Umbilical cord (tissue), 1 donor: ENCODE measurements at regions not wholly inside any gene's neighbourhood (a gene's known extent, or its start where the extent isn't known, plus 50 kb on each side); places are given as distances from the start of the nearest gene placed in this dataset.
"Not testable (repeated sequence)": the region's sequence is repeated elsewhere in the genome, so short reads cannot be mapped to it uniquely, and the experiment has no call there.

ENCODE experiments used
- DNase-seq: peaks from one replicate; pipeline ENCODE4 v3.0.0-alpha.2; 2015; ENCODE audit warnings: low spot score

DNA sequence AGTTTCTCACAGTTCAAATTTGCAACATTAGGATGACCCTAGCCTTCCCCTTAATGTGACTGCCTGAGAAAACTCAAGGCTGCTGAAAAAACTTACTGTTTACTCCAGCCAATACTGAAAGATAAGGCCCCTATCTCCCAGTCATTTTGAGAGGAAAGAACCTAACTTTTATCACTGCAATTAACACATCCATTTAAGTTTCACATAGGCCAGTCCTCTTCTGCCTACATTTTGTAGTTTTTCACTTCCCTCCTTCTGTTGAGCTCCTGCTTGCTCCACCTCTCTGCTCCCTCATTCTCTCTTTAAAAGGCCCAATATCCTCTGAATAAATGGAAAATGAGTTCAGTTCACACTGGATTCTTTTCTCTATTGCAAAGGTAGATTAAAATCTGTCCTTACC lies 1996.2 kb upstream of the FLRT2 start:
- DNase-seq, result no peak

DNA sequence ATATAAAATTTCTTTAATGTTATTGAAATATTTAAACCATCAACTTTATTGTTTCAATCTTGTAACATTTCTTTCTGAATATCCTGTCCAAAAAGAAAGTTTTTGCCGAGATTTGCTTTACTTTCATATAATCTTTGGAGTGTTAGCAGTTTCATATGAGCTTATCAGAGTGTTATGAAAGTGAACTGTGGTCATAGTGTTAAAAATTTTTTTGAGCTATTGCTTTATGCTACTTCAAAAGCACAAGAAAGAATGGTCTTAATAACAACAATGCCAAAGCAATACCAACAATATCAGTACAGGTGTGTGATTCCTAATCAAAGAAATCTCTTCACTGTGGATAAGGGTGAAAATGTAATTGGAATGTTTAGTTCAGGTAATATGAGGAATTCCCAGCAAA lies 1994.9 kb upstream of the FLRT2 start:
- no peak for DNase-seq

DNA sequence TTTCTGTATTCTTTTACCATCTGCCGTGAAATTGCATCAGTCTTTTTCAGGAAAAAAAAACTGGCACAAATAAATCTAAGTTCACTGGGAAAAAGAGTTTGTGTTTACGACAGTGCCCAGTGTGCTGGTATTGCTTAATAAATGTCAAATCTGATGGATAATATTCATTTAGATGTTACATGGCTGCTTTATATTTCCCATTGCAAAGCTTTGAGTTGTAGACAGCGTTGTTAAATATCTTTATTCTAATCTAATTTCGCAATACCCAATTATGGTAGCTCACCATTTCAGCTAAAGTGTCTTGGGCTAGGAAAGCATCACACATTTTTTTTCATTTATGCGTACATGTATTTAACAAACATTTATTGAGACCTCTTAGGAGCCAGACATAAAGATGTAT lies 1994.5 kb upstream of the FLRT2 start:
- no peak for DNase-seq

DNA sequence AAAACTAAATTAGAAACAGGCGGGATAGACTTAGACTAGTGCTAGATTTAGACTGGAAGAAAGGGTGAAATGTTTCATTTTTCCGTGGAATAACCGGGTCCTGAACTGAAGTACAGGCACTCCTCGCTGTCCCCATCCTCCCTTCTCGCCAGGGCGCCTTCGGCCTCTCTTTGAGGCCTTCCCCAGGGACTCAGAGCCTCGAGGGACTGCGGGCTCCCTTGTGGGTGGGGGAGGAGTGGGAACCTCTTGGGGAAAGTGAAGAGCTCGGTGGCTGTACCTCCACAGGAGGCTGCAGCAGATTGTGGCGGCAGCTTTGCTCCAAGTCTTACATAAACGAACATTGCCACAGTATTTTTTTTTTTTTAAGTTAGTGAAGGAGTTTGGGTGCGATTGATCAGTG lies 1988.8 kb upstream of the FLRT2 start:
- DNase-seq, result no peak

DNA sequence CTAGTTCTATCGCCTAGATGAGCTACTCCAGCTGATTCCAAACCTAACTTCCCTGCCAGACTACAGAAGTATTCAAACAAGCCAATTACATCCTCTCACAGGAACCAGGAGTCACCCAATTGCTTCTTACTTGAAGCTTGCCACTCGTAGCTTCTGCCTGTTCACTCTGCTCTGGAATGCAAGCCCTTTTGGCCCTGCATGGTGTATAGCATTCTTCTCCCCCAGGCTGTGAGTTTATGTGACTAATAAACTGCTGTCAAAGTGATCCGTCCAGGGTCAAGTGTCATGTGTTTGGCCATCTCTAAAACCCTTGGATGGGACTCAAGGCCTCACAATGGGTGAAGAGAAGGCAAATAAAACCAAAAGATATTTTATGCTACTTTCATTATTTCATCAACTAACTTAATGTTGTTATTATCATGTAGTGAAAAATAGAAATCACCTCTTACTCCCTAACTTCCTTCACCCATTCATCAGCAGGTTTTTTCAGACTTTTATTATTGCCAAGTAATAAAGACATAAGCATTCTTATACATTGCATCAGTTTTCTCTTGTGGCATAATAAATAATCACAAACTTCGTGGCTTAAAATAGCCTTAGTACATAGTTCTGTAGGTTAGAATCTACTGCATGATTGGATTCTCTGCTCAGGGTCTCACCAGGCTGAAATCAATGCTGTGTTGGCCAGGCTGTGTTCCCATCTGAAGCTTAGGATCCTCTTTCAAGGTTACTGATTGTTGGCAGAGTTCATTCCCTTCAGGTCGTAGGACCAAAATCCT lies 1981.7 kb upstream of the FLRT2 start:
- no peak for DNase-seq

DNA sequence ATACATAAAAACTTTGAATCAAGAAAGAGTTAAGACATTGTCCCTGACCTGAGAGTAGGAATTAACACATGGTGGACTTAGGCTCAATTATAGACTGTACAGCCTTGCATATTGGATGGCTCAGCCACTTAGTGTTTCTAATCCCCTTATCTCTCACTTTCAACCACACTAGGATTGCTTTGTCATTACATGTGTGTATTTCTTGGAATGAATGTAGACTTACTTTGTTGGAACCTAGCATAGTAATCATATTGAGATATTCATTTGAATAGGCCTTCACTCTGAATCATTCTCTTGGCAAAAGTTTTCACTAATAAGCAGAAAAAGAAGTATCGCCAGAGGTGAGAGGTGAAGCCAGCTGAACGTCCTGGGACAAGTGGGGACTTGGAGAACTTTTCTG lies 1973.9 kb upstream of the FLRT2 start:
- DNase-seq, result no peak

DNA sequence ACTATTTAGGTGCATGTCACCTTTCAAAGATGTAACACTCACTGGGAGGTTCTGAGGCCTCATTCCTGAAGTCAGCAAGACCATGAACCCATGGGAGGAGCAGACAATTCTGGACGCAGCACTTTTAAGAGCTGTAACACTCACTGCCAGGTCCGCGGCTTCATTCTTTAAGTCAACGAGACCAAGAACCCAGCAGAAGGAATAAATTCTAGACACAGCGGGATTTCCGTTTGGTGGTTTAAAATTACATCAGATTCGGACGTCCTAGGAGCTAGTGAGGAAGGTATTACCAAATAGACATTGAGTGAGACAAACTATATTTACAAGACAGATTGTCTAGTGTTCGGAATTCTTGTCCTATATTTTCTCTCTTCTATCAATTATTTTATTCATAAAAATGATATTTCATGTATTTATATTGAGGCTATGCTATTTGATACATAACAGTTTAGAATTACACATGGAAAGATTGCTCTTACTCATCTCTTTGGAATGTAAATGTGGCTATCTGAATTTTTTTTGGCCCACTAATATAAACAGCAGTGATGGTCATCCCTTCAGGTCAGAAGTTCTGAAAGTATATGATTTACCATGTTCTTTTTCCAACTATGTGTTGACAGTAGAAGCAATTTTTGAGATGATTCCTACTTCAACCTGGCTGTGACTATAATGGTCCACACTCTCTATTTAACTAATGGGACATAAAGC lies 1973.0 kb upstream of the FLRT2 start:
- no peak for DNase-seq

DNA sequence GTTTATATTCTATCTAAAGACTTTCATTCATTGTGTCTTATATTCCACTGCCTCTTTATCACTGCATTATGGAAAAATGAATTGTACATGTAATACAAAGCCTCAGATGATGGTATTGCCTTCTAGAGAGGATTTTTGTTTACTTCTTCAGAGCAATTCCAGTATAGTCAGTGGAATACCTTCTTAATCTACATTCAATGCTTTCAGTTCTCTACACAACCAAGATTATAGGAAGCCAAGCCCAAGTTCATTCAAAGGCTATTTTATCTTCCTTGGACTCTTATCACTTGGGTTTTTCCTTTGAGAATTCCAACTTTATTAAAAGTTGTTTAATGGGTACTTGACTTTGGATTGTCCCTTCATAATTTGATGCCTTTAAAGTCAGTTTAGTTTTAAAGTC lies 1971.0 kb upstream of the FLRT2 start:
- DNase-seq, result no peak

DNA sequence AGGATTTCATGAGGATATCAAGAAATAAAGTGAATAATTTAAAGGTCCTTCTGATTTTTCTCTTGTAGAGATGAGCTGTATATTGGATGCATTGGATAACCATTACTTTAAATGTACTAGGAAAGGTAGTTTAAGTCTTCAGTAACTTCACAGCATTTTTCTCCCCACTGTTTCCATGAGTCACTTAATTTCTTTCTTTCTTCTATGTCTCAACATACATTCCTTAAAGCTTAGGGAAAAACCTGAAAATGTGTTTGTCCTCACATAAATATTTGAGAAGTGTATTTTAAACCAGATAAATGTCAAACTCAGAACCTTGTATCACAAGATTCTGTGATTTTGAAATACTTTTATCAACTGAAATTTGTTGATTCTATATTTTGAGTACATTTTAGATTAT lies 1970.2 kb upstream of the FLRT2 start:
- peak; percentile 8 for DNase-seq

DNA sequence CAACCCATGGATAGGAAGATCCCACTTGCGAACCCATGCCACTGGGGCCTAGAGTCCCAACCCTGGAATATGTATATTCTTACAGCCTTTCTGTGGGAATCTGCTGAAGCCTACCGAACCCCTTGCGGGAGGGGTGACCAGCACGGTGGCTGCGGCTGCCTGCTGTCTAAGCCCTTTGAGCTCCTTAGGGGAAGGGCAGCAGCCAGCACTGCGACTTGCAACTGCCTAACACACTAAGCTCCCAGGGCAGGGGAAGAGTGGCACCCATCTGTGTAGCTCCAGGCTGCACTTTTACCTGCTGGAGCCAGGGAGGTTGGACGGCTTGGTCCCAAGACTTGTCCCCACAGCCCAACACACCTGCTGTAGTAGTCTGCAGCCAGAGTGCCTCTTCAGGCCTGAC lies 1968.7 kb upstream of the FLRT2 start:
- no peak for DNase-seq

DNA sequence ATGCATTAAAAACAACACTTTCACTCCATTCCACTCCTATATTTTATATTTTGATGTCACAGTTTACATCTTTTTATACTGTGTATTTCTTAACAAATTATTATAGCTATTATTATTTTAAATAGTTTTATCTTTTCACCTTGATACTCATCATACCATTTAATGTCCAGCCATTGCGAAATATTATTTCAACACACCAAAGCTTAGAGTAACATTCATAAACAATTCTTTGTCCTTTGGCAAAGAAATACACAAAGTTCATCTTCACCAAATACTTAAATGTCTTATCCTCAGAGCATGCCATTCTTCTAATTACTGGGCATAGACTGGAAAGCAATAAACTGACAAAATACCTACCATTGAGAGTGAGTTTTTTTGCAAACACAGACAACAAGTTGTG lies 1963.4 kb upstream of the FLRT2 start:
- DNase-seq, result no peak

DNA sequence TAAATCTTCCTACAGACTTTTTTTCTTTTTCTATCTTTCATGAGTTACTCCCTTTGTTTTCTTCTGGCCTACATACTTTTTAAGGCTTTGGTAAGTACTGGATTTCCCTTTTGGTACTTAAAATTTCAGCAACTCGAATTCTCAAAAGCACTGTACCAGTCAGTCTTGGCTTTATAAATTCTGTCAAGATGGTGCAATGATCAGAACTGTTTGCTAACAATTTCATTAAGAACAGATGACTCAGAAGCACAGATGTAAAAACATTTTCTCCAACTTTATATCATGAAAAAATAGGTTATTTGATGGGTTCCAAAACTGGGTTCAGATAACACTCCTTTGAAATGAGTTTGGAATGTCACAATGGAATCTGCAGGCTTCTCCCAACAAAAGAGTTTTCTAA lies 1961.8 kb upstream of the FLRT2 start:
- no peak for DNase-seq

DNA sequence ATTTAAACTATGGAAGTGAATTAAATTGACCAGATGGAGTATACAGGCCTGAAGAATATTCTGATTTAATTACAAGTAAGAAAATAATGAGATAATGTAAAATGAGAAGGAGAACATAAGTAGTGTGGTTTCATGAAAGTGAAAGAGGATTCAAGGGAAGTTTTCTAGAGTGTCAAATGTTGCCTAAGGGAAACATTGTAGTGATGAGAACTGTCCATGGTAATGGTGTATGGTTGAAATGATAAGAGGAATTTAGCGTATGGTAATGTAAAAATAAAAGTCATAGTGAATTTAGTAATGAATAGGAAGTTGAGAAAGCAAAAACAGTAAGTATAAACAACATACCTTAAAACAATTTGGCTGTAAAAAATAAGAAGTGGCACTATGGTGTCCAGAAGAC lies 1954.6 kb upstream of the FLRT2 start:
- DNase-seq, result no peak

DNA sequence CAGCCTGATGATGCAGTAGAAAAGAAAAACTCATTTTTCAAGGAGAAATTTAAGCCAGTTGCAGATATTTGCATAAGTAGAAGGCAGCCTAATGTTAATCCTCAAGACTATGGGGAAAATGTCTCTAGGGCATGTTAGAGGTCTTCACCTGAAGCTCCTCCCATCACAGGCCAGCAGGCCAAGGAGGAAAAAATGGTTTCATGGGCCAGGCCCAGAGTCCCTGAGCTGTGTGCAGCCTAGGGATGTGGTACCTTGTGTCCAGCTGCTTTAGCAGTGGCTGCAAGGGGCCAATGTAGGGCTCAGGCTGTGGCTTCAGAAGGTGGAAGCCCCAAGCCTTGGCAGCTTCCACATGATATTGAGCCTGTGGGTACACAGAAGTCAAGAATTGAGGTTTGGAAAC lies 1946.7 kb upstream of the FLRT2 start:
- no peak for DNase-seq

DNA sequence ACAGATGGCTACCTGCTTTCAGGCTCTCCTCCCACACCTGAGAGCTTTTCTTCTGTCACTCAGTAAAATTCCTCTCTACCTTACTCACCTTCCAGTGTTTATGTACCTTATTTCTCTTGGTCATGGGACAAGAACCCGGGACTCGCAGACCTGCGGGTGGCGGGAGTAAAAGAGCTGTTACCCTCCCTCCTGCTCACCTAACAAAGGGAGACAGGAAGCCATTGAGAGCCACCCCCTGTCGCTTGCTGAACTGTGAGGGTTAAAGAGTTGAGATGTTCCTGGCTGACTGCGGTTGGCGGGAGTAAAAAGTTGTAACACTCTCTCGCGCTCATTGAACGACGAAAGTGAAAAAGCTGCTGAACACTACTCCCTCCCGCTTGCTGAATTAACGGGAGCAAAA lies 1935.1 kb upstream of the FLRT2 start:
- no peak for DNase-seq

DNA sequence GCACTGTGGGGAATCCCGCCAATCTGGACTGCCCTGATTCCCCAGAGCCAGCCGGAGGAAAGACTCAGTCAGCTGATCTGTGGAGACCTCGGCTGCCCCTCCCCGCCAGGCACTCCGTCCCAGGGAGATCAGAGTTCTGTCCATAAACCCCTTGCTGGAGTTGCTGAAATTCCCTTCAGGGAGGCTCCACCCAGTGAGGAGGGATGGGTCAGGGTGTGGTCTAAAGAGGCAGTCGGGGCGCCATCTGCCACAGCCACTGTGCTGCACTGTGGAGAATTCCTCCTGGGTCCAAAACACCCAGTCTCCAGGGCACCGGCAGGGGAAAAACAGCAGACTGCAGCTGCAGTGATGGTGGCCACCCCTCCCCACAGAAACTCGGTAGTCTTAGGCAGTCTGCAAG lies 1922.3 kb upstream of the FLRT2 start:
- no peak for DNase-seq

DNA sequence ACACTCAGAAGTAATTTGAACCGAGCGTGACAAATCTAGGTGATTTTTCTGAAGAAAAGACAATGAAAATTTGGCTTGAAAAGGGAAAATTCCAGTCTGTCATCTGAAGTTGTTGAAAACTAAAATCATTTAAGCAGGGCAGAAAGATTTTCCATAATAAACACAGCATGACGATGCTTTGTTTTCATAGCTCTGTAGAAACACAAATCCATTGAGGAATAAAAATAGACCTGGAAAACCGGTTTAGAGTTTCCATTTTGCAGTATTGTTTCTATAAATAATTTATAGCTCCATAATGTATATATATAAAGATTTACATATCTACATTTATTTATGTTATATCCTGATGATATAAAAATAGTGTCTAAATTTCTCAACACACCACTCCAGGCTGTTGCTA lies 1918.5 kb upstream of the FLRT2 start:
- no peak for DNase-seq

DNA sequence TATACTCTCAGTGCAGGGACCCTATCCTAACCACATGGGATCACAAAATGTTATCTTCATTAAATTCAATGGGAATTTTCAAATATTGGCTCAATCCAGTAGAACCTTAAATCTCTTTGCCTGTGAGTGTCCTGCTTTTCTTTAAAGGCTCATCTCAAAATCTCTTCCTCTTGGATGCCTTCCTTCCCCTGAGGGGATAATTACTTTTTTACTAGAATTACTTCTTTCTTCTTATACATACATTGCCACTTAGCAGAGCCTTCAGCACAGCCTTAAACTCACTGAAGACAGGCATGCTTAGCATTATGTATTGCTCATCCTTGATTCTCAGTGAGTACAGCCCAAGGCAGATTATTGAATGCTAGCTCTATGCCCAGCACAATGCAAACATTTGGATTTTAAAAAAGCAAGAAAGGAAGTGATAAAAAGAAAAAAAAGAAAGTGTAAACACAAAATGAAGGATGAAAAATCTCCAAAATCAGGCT lies 1918.0 kb upstream of the FLRT2 start:
- DNase-seq, result peak; percentile 18

DNA sequence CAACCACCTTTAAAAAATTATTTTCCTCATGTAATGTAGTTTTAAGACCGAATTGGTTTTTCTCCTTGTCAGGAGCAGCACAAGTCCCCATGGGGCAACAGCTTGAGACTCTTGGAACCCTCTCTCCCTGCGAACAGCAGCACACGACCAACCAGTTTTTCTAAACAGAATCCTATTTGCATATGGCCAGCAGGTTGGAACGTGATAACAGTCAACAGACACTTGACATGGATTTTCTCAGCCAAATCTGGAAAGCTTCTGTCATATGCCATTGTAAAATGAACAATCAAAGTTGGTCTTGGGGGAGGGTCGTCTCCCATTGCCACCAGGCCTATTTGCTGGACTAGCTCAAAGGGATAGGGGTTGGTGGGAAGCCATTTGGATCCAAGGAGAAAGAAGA lies 1915.0 kb upstream of the FLRT2 start:
- DNase-seq, result no peak

DNA sequence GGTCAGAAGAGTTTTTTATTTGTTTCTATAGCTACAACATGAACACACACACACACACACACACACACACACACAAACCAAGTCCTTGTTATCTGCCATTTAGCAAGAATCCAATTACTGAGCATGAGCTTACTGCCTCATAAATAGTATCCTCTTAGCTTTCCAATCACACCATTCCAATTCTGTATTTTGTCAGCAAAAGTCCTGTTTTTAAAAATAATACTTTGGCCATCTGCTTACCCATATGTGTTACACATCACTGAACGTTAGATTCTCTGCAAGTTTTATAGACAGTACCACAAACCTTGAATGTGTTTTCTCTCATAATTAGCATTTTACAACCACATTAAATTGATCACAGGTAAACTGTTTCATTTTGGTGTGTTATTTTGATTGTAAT lies 1905.4 kb upstream of the FLRT2 start:
- DNase-seq, result no peak

DNA sequence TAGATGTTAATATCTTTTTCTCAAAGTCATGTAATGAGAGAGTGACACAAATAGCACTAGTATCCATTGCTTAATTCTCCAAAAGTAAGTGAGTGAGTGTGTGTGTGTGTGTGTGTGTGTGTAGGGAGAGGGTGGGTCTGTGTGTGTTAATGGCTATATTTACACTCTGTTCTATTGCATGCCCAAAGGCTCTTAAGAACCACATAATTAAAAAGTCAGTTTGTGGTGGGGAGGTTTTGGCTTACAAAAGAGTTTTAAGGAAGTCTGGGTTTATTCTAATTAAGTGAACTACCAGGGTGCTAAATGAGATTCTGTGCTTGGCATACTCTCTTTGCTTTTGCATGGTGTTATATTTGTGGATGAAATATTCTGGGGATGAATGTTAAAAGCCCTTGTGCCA lies 1897.6 kb upstream of the FLRT2 start:
- DNase-seq, result no peak

DNA sequence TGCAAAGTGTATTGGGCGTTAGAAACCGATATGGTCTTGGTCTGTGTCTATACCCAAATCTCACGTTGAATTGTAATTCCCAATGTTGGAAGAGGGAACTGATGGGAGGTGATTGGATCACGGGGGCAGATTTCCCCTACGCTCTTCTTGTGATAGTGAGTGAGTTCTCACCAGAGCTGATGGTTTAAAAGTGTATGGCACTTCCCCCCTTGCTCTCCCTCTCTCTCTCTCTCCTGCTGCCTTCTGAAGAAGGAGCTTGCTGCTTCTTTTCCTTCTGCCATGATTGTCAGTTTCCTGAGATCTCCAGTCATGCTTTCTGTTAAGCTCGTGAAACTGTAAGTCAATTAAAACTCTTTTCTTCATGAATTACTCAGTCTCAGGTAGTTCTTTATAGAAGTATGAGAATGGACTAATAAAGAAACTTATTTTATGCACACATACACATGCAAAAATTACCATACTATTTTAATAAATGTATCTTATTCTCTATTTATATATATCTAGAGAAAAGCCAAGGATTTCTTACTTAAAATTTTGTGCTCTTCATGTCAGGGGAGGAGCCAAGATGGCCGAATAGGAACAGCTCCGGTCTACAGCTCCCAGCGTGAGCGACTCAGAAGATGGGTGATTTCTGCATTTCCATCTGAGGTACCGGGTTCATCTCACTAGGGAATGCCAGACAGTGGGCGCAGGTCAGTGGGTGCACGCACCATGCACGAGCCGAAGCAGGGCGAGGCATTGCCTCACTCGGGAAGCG lies 1891.0 kb upstream of the FLRT2 start:
- DNase-seq, result no peak

DNA sequence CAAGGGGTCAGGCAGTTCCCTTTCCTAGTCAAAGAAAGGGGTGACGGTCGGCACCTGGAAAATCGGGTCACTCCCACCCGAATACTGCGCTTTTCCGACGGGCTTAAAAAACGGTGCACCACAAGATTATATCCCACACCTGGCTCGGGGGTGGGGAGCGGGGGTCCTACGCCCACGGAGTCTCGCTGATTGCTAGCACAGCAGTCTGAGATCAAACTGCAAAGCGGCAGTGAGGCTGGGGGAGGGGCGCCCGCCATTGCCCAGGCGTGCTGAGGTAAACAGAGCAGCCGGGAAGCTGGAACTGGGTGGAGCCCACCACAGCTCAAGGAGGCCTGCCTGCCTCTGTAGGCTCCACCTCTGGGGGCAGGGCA lies 1890.5 kb upstream of the FLRT2 start:
- DNase-seq, result not testable (repeated sequence)
